ENCODE measurements at regions not wholly inside any gene's neighbourhood (a gene's known extent, or its start where the extent isn't known, plus 50 kb on each side); places are given as distances from the start of the nearest gene placed in this dataset.

- no peak overlapping the region for H2AK5ac ChIP-seq (ENCODE audit: low read depth, low read length)
- H2BK5ac ChIP-seq (ENCODE audit: low read depth, low read length, poor library complexity, severe bottlenecking), result no peak overlapping the region
- no peaks in the 10 kb centered on the region for H3K36me3 ChIP-seq (ENCODE audit: control insufficient read depth, insufficient read depth, low read length)
- H3K9me1 ChIP-seq (ENCODE audit: insufficient read depth, low read length), result no peaks in the 10 kb centered on the region
- H3K4me3 ChIP-seq (ENCODE audit: insufficient read depth, low read depth, low read length), result no peak overlapping the region
- no peak overlapping the region for H2BK120ac ChIP-seq (ENCODE audit: low read depth, low read length)
- no peak overlapping the region for H3K14ac ChIP-seq (replicated peaks; ENCODE audit: low read depth, low read length)
- dilution Hi-C loops (cut with HindIII; ENCODE audit: low sequenced_read_pairs, unreplicated experiment), result no loop called here
- no peak overlapping the region for H3K4me2 ChIP-seq (ENCODE audit: low read depth, low read length)
- no peaks in the 10 kb centered on the region for H3K79me1 ChIP-seq (ENCODE audit: low read depth in 1 of 2, low read length in 2 of 2)
- WGBS, 2 experiments (ENCODE audit: extremely low coverage in 2 of 2, insufficient read length in 1 of 2), result no CpG with 5 or more reads among the region's 2 CpGs
- no peak overlapping the region for H4K5ac ChIP-seq (ENCODE audit: low read depth, low read length)
- no TSS peak for BruUV-seq (replicated peaks)
- no peak overlapping the region for H4K8ac ChIP-seq (ENCODE audit: low read depth in 2 of 2, low read length in 2 of 2)
- no peak overlapping the region for H3K18ac ChIP-seq (ENCODE audit: low read depth, low read length)
- peaks cover 16% of the 10 kb centered on the region for H3K9me3 ChIP-seq (ENCODE audit: control insufficient read depth, insufficient read depth, low read length)
- H3K56ac ChIP-seq (ENCODE audit: extremely low read depth, insufficient read depth, low read length), result no peak overlapping the region
- H3K4me1 ChIP-seq (ENCODE audit: control insufficient read depth, insufficient read depth, low read length), result no peaks in the 10 kb centered on the region
- H2BK15ac ChIP-seq (ENCODE audit: low read depth, low read length), result no peak overlapping the region
- CTCF ChIA-PET, result interaction anchor here (0.7 kb wide), 1 partner anchor 424 kb away, joined by 3 read pairs; no protein-coding TSS in a partner anchor
- intact Hi-C loops (cut with micrococcal nuclease), result no loop called here
- H2AFZ ChIP-seq (replicated peaks; ENCODE audit: low read length, poor library complexity), result no peak overlapping the region
- no peak overlapping the region for H2BK20ac ChIP-seq (ENCODE audit: low read depth, low read length)
- in situ Hi-C loops (cut with MboI; ENCODE audit: low sequenced_read_pairs), result loop anchor here (25.0 kb wide), 1 partner anchor 805 kb away; no protein-coding TSS in a partner anchor
- no peak overlapping the region for H3K4ac ChIP-seq (ENCODE audit: low read depth, low read length)
- H4K91ac ChIP-seq (ENCODE audit: insufficient read depth, low read depth, low read length), result no peak overlapping the region
- DNase-seq (no peak), ATAC-seq (ENCODE audit: low read depth) (no peak)
- H4K20me1 ChIP-seq (ENCODE audit: insufficient read depth, low read length), result no peaks in the 10 kb centered on the region
- no peak for TF ChIP-seq CEBPB (IDR thresholded peaks at IDR 0.05; ENCODE audit: low read depth, low read length)
- TF ChIP-seq SMC3 (IDR thresholded peaks at IDR 0.05; ENCODE audit: low read depth, low read length), result no peak
- no peak for TF ChIP-seq MAFK (IDR thresholded peaks at IDR 0.05; ENCODE audit: low read depth, low read length)
- no peak for TF ChIP-seq POLR2A (IDR thresholded peaks at IDR 0.05; ENCODE audit: low read depth, low read length)
- TF ChIP-seq ELK1 (IDR thresholded peaks at IDR 0.05; ENCODE audit: borderline replicate concordance, low read depth, low read length), result no peak
- no peak for TF ChIP-seq RFX5 (IDR thresholded peaks at IDR 0.05; ENCODE audit: low read depth, low read length)
- no peak for TF ChIP-seq FOS (IDR thresholded peaks at IDR 0.05; ENCODE audit: low read depth, low read length)
- TF ChIP-seq BHLHE40 (IDR thresholded peaks at IDR 0.05; ENCODE audit: low read depth, low read length), result no peak
- TF ChIP-seq RCOR1 (IDR thresholded peaks at IDR 0.05; ENCODE audit: insufficient replicate concordance, low read length), result no peak
- TF ChIP-seq MXI1 (IDR thresholded peaks at IDR 0.05; ENCODE audit: borderline replicate concordance, low read depth, low read length), result no peak
- no peak for TF ChIP-seq NFE2L2 (IDR thresholded peaks at IDR 0.05; ENCODE audit: low read depth, low read length)
- TF ChIP-seq RAD21 (IDR thresholded peaks at IDR 0.05; ENCODE audit: low read length), result no peak
- H3K27me3 ChIP-seq (ENCODE audit: control insufficient read depth, insufficient read depth, low read length), result no peaks in the 10 kb centered on the region
- no peak overlapping the region for H3K9ac ChIP-seq (ENCODE audit: low read depth, low read length)
- H3K27ac ChIP-seq (ENCODE audit: insufficient read depth, low read length), result no peak overlapping the region
- POLR2A ChIA-PET (ENCODE audit: unreplicated experiment), result no interaction called here
- H3K23ac ChIP-seq (ENCODE audit: low read depth, low read length), result no peak overlapping the region
- no peak overlapping the region for H2AK9ac ChIP-seq (replicated peaks; ENCODE audit: low read depth, low read length, poor library complexity)
Measured at GRCh38 chr7:16106869-16107268, 314.5 kb downstream of the CRPPA start.
